ENCODE measurements at regions not wholly inside any gene's neighbourhood (a gene's known extent, or its start where the extent isn't known, plus 50 kb on each side); places are given as distances from the start of the nearest gene placed in this dataset.
"Not testable (repeated sequence)": the region's sequence is repeated elsewhere in the genome, so short reads cannot be mapped to it uniquely, and the experiment has no call there.

DNA sequence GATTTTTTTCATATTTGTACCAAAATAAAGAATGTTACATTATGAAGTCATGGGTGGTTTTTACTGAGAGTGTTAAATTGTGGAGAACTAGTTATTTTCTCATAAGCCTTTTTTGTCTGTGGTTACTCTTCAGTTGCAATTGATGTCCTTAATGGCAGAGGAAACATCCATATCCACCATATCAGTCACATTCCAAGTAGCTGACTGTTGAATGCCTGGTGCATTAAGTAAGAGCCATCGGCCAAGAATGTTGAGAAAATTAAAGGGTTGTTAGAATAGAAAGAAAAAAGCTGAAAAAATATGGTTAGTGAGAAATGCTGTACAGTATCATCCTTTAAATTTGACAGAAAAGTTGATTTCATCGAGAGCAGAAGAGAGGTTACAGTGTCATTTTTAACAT lies 100.0 kb downstream of the ZNF716 start:
- TF ChIP-seq CTCF, POLR2A (IDR thresholded peaks at IDR 0.05): not testable (repeated sequence)

All from testis (tissue), 2 donors.